A172 (cell line): ENCODE measurements at regions not wholly inside any gene's neighbourhood (a gene's known extent, or its start where the extent isn't known, plus 50 kb on each side); places are given as distances from the start of the nearest gene placed in this dataset.
A peak's percentile ranks its signal among the peaks of the same experiment; 100 is the strongest.

ENCODE experiments used
- DNase-seq: peaks from one replicate; pipeline ENCODE4 v3.0.0-alpha.2; 2015; ENCODE audit warnings: low spot score

DNA sequence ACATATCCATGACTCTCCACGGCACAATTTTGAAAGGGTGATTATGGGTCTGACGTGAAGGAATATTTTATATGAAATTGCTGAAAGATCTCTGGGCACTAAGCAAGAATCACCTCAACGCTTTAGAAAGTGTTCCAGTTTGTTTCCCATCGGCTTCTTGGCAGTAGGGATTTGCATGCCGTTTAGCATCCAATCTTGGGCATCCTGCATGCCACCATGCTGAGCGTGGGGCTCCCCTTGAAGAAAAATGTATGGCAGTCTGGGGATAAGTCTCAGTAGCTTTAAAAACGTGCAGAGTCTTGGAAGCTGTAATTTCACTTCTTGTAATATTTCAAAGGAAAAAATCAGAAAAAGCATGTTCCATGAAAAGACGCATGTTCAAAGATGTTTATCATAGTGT is 151.7 kb downstream of the DMRT2 start:
- no peak for DNase-seq

DNA sequence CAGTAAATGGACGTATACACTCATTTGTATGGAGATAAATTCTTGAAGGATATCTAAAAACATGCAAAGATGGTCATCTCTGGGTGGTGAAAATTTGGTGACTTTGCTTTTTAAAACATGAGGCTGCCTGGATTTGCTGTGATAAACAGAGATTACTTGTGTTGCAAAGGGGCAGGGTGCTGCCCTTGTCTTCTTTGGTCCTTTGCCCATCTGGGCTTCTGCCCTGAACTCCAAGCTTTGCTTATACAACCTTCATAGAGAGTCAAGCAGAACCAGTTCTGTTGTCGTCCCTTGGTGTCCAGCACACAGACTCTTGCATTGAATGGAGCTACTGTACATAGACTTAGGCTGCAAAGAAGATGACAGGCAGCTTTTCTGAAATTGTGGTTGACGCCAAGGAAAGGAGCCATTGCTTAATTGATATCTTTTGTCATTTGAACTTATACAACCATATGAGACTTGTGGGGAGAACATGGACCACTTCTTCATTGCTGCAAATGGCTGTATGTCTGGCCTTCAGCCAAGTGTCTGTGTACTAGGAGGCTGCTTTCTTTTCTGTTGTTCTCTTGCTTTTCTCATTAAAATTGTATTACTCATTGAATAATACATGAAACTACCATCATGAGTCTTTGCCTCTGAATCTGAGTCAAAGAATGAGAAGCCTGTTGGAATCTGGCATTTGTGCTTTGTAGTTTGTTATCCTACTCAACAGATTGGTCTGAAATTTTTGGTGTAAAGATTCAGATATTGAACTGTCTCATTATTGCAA is 152.5 kb downstream of the DMRT2 start:
- DNase-seq: no peak

DNA sequence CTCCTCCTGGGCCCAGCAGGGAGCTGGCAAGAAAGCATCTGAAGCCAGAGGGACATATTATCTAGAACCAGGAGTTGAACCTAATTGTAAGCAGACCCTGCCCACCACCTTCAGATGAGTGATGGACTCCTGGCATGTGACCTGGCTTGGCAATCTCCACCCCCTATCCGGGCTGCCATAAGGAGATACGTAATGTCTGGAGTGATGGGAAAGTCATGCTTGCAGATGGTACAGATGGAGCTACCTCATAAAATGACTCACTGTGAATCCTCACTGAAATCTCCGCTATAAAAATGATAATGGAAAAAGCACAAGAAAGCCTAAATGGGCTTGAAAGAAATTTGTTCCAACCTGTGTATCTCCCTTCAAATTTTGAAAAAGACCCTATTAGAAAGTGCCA is 157.5 kb downstream of the DMRT2 start:
- peak; percentile 80 for DNase-seq

DNA sequence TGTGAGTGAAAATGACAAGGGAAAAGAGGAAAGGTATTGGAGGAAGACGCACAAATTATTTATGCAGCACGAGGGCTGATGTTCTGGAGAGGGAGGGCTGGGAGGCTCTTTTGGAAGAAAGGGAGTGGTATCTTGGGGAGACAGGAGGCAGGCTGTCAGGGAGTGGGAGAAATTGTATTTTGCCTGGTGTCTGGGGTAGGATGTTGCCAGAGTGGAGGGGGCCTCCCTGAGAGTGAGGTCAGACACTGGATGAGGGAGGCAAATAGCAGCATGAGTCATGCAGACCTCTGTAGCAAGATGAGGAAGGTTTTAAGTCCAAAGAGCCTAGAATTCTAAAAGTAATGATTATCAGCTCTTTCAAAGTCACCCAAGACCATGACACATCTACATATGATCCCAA is 158.0 kb downstream of the DMRT2 start:
- peak; percentile 73 for DNase-seq

DNA sequence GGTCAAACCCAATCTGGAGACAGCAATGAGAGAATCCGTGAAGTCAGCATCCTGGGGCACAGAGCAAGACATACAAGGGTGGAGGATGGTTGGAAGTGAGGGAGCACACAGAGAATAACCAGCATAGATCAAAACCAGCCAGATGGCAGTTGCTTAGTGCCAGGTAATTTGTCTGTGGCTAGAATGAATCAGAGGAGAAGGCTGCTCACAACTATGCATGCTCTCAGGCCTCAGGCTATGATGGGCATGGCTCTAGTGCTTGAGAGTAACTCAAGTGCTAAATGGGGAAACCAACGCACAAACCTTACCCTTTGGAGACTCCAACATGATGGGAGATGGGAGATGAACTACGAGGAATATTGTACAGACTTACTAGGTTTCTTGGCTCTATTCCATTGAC is 160.8 kb downstream of the DMRT2 start:
- DNase-seq: peak; percentile 18

DNA sequence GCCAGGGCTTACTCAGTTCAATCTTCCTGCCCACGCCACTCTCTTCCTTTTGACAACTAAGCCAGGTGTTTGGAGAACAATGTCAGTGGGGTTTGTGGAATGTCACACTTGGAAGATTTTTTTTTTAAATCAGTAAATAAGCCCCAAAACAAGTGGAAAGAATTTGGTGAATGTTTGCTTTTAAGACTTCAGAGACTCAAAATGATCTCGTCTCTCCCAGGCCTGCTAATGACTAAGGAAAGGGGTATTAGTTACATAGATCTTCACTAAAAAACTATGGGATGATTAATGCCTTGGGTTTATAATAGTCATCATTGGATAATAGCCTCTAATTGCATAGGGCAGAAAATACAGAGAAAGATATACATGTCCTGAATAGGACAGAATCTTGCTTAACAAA is 166.4 kb downstream of the DMRT2 start:
- peak; percentile 3 for DNase-seq

DNA sequence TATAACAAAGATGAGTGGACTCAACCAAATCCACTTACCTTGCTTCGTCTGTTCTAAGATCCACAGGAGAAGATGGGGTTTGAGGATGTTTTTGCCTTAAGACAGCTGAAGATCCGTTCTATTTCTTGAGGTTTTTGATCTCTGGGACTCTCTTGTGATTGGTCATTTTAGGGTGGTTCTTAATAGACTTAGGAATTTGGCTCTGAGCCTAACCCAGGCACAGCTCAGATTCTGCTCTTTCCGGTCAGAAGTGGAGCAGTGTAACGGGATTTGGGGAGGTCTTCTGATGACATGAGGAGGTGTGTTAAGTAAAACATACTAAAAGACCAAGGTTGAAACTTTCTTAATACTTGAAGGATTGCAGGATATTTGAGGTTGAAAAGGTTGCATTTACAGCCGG is 166.9 kb downstream of the DMRT2 start:
- DNase-seq: no peak

DNA sequence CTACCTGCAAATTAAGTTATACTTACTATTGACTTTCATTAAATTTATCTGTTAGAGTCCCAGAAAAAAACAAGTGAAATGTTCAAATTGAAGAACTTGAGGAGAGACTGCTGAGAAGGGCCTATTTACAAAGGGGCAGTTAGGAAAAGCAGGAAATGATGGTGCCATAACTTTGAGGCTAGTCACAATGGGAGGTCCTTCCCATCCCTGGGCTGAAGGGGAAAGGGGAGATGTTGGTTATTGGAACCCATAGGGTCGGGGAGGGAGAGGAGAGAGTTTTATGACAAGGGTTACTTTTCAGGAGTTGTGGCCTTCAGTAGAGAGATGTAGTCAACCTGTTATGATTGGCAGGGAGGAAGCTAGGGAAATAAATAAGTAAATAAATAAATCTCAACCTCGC is 169.1 kb downstream of the DMRT2 start:
- DNase-seq: no peak

DNA sequence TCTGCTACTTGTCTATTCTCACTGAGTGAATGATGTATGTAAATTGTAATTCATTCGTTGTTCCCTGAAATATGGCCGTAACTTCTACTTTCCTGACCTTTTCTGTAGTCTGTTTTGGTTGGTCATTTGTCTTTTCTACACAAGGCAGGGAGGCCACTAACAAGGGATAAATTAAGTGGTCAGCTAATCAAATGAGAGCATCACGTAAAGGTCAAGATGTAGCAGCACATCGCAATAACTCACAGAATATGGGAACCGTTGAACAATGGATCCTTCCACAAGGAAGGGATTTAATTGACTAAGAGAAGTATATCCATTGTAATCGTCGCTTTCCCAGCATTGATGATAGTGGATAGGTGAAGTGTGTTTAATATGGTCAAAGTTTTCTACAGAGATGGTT is 171.1 kb downstream of the DMRT2 start:
- DNase-seq: no peak

DNA sequence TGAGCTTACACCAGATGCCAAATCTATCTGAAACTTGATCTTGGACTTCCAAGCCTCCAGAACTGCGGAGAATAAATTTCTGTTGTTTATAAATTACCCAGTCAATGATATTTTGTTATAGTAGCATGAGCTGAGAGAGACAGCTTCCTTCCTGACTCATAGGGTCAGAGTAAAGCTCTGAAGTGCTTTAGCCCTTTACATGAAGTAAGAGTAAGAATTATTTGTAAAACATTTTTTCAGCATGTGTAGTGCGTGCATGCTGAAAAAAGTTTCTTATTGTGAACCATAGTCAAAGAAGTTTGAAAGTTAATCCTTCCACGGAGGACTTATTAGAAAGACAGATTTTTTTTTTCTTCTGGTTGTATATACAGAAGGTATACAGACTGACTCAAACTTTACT is 172.4 kb downstream of the DMRT2 start:
- DNase-seq: no peak

DNA sequence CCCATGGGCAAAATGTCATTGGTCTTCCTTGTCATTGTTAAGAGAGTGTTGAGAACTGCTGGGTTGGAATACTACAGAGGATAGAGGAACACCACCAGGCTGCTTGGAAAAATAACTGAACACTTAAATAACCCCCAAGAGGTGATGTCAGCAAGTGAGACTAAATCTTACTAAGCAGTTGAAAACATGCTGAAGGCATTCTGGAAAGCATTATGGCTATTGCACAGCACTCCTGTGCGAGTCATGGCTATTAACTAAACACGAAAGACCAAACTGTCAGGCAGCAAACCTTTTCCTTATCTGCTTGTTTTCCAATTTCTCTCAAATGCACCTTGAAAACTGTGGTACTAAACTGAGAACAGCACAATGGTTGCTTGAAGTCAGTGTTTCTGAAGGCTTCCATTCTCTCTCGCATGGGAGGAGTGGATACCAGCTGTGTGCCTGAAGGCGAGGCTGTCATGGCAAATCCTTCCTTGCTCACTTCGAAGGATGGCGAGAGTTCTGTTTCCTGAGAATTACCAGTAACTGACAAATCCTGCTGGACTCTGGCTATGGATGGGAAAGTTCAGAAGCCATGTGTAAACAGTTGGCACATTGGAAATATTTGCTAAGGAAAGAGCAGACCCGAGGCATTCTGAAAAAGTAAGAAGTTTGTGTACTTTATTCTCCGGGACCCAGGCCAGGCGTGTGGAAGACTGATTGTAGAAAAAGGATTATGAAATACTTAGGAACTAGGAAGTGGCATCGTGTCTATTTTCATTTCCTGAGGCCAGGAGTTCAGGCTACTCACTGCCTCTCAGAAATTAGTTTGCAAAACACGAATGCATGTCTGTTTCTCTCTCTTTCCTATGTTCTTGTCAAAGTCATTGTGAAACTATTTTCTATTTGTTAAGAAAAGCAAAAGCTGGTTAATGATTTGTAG is 182.1 kb downstream of the DMRT2 start:
- DNase-seq: peak; percentile 35

DNA sequence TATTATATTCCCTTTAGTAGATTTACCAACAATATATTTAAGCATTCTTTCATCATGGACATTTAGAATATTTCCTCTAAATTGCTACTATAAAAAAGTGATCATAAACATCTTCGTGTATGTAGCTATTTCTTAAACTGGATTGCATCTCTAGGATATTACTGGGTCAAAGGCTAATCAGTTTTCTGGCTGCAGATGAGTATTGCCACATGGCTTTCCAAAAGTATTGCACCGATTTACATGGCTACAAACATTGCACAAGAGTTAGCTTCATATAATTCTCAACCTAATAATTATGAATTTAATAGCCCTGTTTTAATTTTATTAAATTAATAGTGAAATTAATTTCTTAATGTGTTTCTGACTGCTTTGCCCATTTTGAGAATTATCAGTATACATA is 183.4 kb downstream of the DMRT2 start:
- no peak for DNase-seq

DNA sequence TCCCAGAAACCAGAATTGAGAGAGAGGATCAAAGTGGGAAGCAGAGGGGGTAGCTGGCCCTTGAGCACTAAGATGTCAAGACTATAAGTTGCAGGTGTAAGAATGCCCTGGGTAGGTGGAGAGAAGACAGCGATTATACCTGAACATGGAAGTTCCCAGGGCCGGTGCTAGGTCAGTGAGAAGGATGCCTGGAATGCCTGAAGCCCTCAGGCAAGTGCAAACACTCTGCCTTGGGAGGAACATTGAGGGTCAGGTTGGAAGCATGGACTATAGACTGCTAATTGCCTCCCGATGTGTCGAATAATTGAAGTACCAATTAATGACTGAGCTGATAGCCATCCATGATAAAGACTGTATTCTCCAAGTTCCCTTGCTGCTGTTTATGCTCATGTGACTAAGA is 185.5 kb downstream of the DMRT2 start:
- DNase-seq: no peak

DNA sequence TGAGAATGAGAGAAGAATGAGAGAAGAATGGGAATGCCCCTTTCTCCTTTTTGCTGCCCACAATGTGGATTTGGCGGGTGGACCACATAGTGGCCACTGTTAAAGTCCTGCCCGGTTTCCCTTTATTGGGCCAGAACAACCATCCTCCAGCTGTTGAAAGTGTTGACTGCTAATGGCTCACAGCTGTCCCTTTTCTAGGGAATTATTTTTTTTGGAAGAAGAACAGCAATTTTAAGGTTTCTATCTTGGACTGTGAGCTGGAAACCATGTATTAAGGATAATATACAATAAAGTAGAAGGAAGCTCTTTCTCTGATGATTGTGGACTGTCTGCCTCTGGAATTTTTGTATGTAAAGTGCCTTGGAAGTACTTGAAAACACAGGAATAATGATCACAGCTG is 185.9 kb downstream of the DMRT2 start:
- no peak for DNase-seq

DNA sequence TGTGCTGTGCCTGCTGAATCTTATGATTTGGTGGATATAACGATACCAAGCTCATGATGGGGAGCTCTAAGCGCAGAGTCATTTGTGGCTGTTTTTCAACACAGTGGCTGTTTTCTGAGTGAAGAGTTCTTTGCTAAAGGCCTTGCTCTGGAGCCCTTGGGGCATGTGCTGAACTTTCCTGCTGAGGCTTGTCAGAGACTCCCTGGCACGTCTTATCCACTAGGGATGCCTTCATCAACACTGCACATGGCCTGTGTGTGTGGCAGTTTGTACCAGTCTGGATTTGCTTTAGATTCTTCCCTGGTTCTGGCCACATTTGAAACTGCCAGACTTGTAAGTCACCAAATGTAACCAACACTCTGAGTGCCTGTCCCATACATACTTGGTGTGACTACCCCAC is 188.2 kb downstream of the DMRT2 start:
- DNase-seq: no peak

DNA sequence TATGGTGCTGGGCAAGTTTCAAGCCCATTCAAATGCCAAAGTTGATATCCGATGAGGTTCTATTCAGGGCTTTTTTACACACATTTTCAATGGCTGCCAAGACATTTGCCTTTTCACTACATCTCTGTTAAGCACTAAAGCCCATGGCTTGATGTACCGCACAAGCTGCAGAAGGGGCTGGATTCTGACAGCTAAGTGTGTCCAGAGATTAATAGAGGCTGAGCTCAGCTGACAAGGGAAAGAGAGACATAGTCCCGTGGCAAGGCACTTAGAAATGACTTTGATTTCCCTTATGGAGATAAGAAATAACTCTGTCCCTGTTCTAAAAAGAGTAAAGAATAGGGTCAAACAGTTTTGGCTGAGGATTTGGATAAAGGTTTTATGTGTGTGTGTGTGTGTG is 198.6 kb downstream of the DMRT2 start:
- no peak for DNase-seq

DNA sequence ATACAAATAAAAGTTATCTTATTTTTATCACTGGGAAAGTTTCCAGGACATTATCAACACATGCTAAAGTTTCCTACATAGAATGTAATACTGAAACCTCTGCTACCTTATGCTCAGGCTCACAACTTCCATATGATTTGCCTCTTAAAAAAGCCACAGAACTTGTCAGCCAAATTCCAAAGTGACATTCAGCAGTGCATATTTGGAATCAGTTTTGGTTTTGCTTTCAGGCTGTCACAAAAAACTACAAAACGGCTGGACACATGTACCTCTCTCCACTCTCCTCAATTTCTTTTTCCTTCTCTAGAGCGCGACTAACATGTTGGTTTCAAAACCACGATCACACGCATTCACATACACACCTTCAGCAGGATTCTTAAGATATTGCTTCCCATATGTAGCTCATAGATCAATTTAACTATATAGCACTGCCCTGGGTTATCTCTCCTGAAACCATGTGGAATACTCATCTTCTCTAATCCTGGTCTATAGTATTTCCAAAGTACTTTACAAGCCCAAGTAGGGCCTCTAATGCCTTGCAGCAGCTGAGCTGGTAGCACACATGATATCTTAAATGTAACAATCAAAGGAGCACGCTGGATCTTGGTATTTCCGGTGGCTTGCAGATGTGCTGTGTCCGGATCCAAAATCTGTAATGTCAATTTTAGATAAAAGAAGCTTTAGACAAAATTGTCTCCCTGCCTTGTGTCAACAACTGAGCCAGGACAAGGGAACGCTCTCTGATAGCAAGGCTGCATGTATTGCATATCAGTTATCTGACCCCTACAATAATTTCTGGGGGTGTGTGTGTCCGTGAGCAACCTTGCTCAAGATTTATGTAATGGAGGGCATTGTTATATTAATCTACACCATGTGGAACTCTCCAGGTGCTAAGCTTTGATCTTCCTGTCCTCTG is 203.2 kb downstream of the DMRT2 start:
- no peak for DNase-seq

DNA sequence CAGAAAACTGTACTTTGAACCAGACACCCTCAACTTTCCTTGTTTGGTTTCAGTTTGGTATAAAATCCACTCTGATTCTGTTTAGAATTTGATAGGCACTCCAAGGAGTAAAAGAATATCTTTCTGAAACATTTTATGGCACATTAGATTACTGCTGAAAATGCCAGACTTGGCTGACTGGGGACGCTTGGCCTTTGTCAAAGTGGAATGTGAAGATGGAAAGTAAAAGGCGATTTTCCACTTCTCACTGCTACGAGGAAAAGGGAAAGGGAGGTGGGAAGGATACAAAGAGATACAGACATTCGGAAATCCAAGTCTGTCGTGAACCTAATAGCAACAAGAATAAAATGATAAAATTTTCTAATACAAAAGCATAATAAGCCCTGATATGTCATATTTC is 203.9 kb downstream of the DMRT2 start:
- no peak for DNase-seq

DNA sequence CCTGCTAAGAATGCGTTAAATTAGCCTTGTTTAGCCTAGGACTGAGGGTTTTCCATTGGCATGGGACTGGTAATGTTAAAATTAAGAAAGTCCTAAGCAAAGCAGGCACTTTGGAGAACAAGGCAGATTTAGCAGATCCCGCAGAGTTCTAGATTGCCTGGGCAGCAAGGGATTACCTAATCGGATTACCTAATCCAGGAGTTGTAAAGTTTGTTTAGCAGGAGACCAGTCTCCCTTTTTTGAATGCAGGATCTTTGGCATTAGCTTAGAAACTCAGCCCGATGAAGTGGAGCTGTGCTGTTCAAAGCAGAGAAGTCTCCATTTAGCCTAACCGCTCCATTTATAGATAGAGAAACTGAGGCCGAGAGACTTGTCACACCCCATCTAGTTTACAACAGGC is 206.0 kb downstream of the DMRT2 start:
- DNase-seq: no peak

DNA sequence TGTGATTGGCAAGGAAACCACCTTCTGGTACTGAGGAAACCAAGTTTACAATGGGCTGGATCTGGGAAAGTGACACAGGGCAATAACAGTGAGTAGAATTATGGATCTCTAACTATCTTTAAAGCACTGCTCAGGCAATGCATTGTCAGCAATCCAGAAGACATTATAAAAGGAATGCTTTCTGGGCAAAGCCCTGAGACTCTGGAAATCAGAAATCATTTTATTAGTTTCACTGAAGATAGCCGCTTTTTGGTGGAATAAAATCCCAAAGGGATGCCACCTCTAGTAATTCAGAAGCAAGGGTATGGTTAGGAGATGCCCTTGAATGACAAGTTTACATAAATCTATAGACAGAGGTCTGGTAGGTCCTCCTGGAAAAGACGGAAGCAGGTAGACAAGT is 211.1 kb downstream of the DMRT2 start:
- no peak for DNase-seq

DNA sequence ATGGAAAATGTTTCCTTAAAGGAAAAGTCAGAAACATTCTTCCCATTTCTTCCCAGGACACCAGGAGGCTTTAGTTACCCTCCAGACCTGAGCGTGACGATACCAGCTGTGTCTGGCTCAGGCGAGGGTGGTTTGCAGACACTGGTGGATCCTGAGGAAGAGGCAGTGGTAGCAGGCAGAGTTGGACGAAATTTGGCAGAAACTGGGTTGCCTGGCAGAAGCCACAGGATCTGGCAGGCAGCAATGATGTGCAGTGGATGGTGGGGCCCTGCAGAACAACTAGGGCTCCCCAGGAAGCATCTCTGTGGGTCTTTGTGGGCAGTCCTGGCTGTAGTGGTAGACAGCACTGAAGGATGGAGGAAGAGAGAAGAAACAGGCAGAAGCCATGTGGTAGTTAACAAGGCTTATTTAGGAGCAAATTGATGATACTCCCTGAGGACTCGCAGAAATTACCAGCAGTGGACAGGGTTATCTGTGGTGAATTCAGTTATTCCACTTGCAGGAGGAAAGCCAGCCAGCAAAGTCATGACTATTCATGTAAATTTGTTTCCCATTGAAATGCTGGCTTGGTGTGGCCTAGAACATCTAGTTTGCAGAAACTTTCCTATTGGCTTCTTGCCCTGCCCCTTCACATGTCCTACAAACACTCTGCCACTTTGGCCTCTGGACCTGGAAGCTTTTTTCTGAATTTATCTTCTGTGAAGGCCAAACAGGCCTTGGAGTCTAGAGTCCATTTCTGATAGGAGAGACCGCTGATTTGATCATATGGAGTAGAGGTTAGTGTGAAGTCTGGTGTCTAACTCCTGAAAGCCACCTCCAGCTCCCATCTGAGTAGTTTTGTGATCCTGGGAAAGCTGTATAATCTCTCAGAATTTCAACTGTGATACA is 212.0 kb downstream of the DMRT2 start:
- no peak for DNase-seq
